HG03520 (cell line): ENCODE measurements at regions not wholly inside any gene's neighbourhood (a gene's known extent, or its start where the extent isn't known, plus 50 kb on each side); places are given as distances from the start of the nearest gene placed in this dataset.

Experiments
- ATAC-seq: cut with Tn5 transposase; IDR thresholded peaks from one replicate; pipeline ENCODE4 v1.9.1; 2021; ENCODE audit warnings: mild to moderate bottlenecking, moderate library complexity; ENCODE audit not compliant: unreplicated experiment

- no peak for ATAC-seq
These were observed 237.5 kb downstream of the COG6 start for GRCh38 chr13:39892721-39893685.

GRCh38 chr13:39893808-39894207 lies 238.3 kb downstream of the COG6 start:
- no peak for ATAC-seq

DNA sequence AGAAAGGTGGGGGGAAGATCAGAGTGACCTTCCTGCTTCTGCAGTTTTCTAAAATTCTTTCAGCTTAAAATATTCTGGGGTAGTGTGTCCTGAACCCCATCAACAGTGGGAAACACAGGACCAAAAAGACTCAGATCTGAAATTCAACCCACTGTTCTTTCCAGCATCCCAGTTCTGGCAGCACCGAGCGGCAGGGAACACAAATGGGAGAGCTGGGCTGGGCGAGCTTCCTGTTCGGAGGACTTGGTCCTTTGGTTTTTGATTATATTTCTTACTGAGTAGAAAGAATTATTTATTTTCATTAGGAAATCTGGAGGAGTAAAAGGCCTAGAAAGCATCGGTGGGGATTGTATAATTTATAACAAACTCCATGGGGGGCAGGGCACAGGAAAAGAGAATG lies 239.1 kb downstream of the COG6 start:
- ATAC-seq = no peak

DNA sequence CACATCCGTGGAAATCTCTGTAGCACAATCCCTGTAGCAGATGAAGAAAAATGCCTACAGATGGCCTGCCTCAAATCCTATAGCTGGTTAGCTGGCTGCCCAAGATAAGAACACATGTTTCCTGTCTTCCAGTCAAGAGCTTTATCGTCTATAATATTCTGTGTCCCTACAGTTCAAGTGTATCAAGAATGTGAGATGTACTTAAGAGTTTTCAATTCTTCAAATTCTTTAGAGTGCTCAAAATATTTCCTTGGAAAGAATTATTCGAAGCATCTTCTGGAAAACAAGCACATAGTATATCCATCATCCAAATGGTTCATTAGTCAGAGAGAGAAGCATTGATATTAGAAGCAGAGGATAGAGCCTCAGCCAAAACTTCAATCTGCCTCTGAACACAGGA lies 239.8 kb downstream of the COG6 start:
- no peak for ATAC-seq

GRCh38 chr13:39897636-39898035 lies 242.2 kb downstream of the COG6 start:
- ATAC-seq = no peak

DNA sequence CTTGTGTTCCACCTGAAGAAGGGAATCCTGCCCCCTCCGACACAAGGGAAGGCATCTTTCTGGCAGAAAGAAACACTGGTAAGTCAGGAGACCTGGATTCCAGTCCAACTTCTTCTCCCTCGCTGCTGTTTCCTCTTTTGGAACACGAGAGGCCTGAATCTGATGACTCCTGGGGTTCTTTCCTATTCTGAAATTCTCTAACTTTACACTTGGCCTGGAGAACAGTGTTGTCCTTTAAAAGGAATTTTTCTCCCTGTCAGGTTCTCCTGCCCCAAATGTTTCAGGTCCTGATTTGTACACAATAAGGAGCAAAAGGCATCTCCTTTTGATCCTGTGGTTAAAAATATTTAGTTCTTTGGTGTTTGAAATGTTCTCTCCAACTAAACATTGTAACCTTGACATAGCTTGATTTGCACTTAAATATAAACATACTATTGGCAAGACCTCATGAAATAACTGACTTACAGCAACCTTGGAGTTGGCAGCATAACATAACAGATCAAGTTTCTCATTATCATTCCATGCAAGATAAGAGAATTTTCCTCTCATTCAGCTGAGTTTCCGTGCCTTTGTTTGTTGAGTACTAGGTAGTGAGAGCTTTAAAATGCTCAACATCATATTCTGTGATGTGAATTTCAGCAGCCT lies 244.8 kb downstream of the COG6 start:
- ATAC-seq = no peak

- no peak for ATAC-seq
These were observed 249.5 kb downstream of the COG6 start for GRCh38 chr13:39904959-39905358.

GRCh38 chr13:39909634-39910033 lies 254.2 kb downstream of the COG6 start:
- ATAC-seq = no peak

DNA sequence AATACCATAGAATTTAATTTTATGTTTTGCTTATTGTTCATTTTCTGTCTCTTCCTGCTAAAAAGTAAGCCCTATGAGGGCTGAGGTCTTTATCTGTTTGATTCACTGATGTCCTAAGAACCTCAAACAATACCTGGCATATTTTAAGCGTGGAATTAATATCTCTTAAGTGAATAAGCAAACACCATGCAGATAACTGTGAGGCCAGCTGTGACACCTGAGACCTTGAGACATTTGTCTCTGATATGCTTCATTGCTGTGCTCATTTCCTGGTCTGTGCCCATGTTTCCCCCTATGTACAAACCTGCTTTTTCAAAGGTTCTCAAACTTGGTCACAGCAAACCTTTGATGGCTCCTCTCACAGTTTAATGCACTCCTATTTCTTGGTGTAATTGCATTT lies 254.6 kb downstream of the COG6 start:
- ATAC-seq = no peak

GRCh38 chr13:39910833-39911232 lies 255.4 kb downstream of the COG6 start:
- no peak for ATAC-seq

DNA sequence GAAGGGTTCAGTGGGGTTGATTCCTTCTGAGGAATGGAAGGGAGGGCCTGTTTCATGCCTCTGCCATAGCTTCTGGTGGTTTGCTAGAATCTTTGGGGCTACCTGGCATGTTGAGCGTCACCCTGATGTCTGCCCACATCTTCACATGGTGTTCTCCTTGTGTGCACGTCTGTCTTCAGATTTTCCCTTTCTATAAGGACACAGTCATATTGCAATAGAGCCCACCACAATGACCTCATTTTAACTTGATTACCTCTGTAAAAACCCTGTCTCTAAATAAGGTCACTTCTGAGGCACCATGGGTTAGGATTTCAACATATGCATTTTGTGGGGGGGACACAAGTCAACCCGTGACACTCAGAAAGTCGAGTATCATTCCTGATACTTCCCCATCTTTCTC lies 257.9 kb downstream of the COG6 start:
- ATAC-seq = no peak

GRCh38 chr13:39913928-39914327 lies 258.5 kb downstream of the COG6 start:
- ATAC-seq = no peak

DNA sequence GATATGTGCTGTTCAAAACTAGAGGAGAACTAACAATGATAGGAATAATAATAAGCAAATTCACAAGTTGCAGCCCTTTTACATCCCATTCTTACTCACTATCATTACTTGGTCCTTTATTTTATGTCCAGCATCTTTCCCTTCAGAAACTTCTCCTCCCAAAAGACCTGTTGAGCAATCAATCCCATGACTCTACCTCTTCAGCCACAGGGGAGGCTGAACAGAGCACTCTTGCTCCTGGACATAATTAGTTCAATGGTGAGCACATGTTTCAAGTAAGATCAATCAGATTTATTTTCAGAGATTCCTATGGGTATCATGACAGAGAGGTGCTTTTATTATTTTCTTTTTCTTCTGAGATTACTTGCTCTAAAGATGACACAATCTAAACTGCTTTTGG lies 260.0 kb downstream of the COG6 start:
- no peak for ATAC-seq

DNA sequence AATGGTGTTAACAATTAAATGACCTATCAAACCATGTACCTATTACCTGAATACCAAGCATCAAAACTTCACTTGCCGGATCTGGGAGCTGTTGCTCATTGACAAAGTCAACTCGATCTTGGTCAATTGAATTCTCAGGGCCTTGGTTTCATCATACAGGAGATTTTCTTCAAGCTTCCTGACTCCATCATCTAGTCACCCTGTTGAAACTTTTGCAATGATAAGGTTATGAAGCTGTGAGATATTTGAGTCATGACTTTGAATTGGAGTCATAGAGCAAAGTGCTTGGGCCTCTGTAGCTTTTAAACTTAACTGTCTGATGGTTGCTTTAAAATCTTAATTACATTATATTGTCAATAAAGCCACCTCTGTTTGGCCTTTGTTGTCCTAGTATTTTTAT lies 260.9 kb downstream of the COG6 start:
- ATAC-seq = no peak

DNA sequence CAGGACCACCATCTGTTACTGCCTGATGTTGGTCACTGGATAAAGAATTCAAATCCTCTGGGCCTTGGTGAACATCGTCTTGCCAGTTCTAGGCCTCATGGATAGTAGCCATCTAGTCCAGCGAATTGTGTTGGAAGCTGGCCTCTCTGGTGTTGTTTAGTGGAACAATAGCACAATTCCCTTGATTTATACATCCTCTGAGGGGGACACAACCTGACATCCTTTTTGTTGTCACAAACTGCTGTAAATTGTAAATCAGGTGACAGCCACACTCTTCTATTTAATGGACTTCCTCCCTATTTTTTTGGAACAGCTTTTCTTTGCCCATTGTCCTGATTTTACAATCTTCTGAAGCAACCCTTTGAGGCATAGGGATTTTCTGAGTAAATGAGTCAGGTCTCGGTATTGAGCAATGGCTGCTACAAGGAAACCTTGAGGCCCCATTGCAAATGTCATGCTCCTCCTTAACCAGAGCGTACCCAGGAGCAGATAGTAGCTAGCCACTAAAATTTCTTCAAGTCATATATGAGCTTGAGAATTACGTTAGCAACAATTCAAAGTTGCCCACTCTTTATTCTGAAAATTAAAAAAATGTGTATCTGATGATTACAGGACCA lies 263.3 kb downstream of the COG6 start:
- no peak for ATAC-seq

- ATAC-seq = no peak
These were observed 265.2 kb downstream of the COG6 start for GRCh38 chr13:39920613-39921012.

DNA sequence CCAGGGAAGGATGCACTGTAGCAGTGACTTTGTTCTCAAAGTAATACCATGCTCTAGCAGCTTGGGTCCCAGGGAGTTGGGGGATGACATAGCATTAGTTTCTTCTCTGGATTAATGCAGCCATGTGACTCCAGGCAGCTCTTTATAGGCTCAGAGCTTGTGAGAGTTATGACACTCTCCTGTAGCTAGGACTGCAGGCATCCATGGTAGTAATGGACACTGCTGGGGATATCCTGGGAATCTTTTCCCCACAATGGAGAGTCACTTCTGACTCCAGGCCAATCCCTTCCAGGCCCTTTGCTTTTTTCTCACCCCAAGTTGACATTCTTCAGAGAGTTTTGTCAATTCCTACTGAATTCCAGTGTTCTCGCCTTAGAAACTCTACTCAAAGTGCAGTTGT lies 270.9 kb downstream of the COG6 start:
- no peak for ATAC-seq

- no peak for ATAC-seq
These were observed 272.8 kb downstream of the COG6 start for GRCh38 chr13:39928261-39928660.

- ATAC-seq = no peak
These were observed 274.1 kb downstream of the COG6 start for GRCh38 chr13:39929583-39929982.

DNA sequence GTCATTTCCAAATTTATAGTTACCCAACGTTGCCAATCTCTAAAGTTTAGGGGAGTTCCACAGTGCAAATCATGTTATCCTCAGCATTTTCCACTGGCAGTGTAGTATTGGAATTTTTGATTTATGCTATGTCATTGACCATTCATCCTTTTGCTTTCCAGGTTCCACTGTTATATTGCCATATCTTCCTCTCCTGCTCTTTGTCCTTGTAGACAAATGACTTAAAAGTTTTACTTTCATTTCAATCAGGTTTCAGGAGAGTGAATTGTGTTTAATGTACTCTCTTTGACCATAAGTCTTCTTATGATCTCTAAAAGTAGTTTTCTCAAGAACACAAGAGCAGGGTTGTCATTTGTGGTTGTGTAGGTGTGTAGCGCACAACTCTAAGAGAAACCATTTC lies 274.6 kb downstream of the COG6 start:
- no peak for ATAC-seq

DNA sequence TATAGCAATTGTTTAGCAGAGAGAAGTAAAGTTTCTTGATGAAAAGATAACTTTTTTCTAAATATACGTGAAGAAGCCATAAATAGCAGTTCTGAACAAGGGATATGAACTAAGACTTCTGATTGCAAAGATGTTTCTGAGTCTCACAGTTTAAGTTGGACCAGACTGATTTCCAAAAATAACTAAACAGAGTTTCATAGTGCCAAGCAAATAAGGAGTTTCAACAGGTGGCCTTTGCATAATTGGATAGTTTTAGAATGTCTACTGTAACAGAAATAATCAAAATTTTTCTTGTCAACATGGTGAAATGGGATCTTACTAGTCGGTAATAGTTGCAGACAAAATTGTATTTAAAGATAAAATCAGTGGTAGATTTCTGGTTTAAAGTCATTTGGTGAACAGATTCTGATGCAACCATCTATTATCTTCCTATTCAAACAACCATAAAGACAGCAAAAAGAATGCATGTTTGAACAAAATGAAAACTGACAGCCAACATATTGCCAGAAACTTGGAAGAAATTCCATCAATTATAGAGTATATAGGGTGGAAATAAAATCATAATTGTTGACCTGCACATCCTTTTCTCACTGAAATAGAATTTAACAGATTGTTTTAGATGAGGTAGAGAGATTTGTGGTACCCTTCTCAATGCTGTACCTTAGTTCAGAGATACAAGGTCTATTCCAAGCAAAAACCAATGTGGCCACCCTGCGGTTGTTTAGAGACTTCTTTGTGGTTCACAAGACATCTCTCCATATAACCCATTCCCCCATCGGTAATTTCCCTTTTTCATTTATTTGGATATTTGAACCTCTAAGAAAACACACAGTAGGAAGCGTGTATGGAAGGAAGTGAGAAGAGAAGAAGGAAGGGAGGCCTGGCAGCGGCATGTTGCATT lies 275.3 kb downstream of the COG6 start:
- ATAC-seq = no peak
